ENCODE measurements at regions not wholly inside any gene's neighbourhood (a gene's known extent, or its start where the extent isn't known, plus 50 kb on each side); places are given as distances from the start of the nearest gene placed in this dataset.

DNA sequence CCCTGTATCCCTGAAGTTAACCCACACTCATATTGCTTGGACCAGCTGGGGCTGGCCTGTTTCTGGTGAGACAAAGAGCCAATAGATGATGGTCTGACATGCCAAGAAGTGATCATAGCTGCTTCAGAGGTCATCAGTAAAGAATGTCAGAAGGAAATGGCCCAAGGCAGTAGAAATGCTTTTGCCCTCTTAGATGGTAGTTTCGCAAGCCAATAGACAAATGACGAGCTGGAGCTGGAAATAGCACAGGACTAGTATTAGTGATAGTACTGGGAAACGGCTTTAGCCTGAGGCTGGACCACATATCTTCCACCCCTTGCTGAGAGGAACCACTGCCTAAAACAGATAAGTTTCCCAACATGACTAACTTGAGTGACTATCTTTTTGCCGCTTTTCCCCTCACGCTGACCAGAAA, 176.1 kb upstream of the THBS1 start:
- TF ChIP-seq CTCF (IDR thresholded peaks at IDR 0.05) = no peak
- no peak for TF ChIP-seq POLR2A (IDR thresholded peaks at IDR 0.05)

Data from lower leg skin (tissue), 3 donors.